ENCODE measurements at regions not wholly inside any gene's neighbourhood (a gene's known extent, or its start where the extent isn't known, plus 50 kb on each side); places are given as distances from the start of the nearest gene placed in this dataset.
"Not testable (repeated sequence)": the region's sequence is repeated elsewhere in the genome, so short reads cannot be mapped to it uniquely, and the experiment has no call there.

DNA sequence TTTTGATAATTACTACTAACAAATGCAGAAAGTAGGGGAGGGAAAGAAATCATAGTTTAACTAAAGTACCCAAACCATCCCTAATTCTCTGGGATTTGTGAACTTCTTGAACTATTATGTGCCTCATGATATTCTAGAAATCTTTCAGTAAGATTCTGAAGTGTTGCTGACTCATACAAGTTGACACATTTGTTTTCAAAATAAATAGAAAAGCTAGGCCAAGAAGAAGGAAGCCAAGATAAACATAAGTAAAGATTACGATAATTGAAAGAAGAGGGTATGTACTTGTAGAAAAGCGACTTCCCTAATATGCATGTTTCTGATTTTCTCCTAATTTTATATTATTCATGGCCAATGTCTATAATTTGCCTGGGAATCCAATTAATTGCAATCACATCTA is 140.7 kb downstream of the TMSB4Y start:
- no peaks in the 10 kb centered on the region for H3K4me1 ChIP-seq (ENCODE audit: control insufficient read depth, insufficient read depth, low read length, poor library complexity, severe bottlenecking)
- no peak overlapping the region for H3K4me3 ChIP-seq (ENCODE audit: extremely low read depth, insufficient read depth, low read length, poor library complexity, severe bottlenecking)
- H3K9me3 ChIP-seq (ENCODE audit: control insufficient read depth, low read length): no peaks in the 10 kb centered on the region
- no CpG with 5 or more reads among the region's 2 CpGs for WGBS, 2 experiments (ENCODE audit: insufficient coverage in 2 of 2)
- no peak overlapping the region for H3K27ac ChIP-seq (ENCODE audit: low read depth, low read length, severe bottlenecking)
- H3K36me3 ChIP-seq (ENCODE audit: control insufficient read depth, insufficient read depth, low read length): no peaks in the 10 kb centered on the region

GRCh38 chrY:13845276-13845675 is 141.0 kb downstream of the VCY start:
- no peak overlapping the region for H3K4me3 ChIP-seq (ENCODE audit: extremely low read depth, insufficient read depth, low read length, poor library complexity, severe bottlenecking)
- H3K27ac ChIP-seq (ENCODE audit: low read depth, low read length, severe bottlenecking): no peak overlapping the region
- H3K4me1 ChIP-seq (ENCODE audit: control insufficient read depth, insufficient read depth, low read length, poor library complexity, severe bottlenecking): no peaks in the 10 kb centered on the region
- no peaks in the 10 kb centered on the region for H3K36me3 ChIP-seq (ENCODE audit: control insufficient read depth, insufficient read depth, low read length)
- H3K9me3 ChIP-seq (ENCODE audit: control insufficient read depth, low read length): no peaks in the 10 kb centered on the region

DNA sequence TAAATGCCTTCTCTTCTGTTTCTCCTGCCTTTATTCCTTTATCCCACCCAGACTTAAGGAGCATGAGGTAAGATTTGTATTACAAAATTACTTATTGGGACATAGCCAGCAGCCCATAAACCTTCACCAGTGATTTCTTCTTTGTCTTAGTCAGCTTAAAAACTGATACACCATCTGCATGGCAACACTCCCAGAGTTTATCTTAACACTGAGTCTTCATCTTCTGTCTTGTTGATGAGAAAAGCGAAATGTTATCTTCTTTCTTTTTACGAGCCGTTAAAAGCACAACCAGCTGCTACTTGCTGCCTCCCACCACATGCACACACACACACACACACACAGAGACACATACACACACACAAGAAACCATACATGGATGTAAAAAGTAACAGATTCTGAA is 116.7 kb downstream of the VCY start:
- WGBS, 2 experiments (ENCODE audit: insufficient coverage in 2 of 2): no CpG with 5 or more reads among the region's 3 CpGs
- no peaks in the 10 kb centered on the region for H3K36me3 ChIP-seq (ENCODE audit: control insufficient read depth, insufficient read depth, low read length)

DNA sequence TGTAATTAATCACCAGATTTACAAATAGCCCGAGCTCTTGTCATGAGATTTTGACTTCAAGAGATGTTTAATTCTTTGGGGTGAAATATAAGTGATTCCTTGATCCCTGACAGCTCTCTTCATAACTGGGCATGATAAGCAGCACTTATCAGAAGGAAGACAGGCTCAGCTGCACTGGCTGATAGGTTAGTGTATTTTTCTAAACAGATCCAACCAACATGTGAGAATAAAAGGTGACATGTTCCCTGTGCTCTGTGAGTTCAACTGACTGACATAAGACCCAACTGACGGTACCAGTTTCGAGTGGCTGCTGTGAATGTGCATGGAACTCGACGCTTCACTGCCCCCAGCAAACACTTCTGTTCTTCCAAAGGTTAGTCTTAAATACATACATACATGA is 114.8 kb downstream of the VCY start:
- Histone ChIP-seq H3K36me3 (ENCODE audit: control insufficient read depth, insufficient read depth, low read length) (no peaks in the 10 kb centered on the region), H3K4me3 (ENCODE audit: extremely low read depth, insufficient read depth, low read length, poor library complexity, severe bottlenecking) (no peak overlapping the region), H3K9me3 (ENCODE audit: control insufficient read depth, low read length) (no peaks in the 10 kb centered on the region), H3K27ac (ENCODE audit: low read depth, low read length, severe bottlenecking) (no peak overlapping the region), H3K4me1 (ENCODE audit: control insufficient read depth, insufficient read depth, low read length, poor library complexity, severe bottlenecking) (no peaks in the 10 kb centered on the region)
- WGBS, 2 experiments (ENCODE audit: insufficient coverage in 2 of 2): no CpG with 5 or more reads among the region's 5 CpGs

More for the DNA sequence above, 116.7 kb downstream of the VCY start:
- no peak overlapping the region for H3K27ac ChIP-seq (ENCODE audit: low read depth, low read length, severe bottlenecking)
- H3K9me3 ChIP-seq (ENCODE audit: control insufficient read depth, low read length): no peaks in the 10 kb centered on the region
- no peak overlapping the region for H3K4me3 ChIP-seq (ENCODE audit: extremely low read depth, insufficient read depth, low read length, poor library complexity, severe bottlenecking)
- H3K4me1 ChIP-seq (ENCODE audit: control insufficient read depth, insufficient read depth, low read length, poor library complexity, severe bottlenecking): no peaks in the 10 kb centered on the region

DNA sequence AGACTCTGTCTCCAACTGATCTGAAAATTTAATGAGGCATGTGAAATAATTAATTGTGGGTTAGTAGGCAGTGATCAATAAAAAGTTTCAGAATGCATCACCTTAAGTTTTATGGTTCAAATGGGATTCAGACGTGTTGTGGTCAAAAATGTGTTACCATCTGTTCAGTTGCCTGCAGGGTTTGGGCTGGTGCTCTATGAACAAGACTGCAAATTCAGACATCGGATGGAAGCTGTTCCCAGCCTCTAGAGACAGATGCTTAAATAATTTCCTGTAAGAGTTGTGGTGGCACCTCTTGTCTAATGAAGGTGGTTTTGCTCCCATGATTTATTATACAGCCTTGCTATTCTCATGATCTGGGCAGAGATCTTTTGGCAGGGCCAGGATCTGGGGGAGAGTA is 113.6 kb downstream of the VCY start:
- Histone ChIP-seq H3K4me3 (ENCODE audit: extremely low read depth, insufficient read depth, low read length, poor library complexity, severe bottlenecking) (no peak overlapping the region), H3K4me1 (ENCODE audit: control insufficient read depth, insufficient read depth, low read length, poor library complexity, severe bottlenecking) (no peaks in the 10 kb centered on the region), H3K27ac (ENCODE audit: low read depth, low read length, severe bottlenecking) (no peak overlapping the region), H3K9me3 (ENCODE audit: control insufficient read depth, low read length) (no peaks in the 10 kb centered on the region), H3K36me3 (ENCODE audit: control insufficient read depth, insufficient read depth, low read length) (no peaks in the 10 kb centered on the region)
- WGBS, 2 experiments (ENCODE audit: insufficient coverage in 2 of 2): 78% methylated on average over 1 of the region's 2 CpGs; no CpG with 5 or more reads in 1 of the 2 experiments

DNA sequence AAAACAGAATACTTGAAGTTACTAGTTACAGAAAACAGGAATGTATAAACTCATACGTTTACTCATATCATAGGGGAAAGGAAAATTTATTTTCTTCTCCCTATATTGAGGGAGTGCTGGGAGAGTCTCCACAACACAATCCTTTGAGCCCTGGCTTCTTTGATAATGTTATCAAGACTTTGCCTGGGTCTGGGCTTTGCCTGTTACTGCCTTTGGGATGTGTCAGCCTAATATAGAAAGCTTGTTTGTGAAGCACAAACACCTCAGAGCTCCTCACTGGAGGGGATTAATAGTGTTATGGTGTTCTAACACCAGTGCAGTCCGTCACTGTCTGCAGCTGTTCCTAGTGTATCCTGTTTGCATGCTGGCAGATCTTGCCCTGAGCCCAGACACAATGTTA is 107.8 kb downstream of the VCY start:
- H3K36me3 ChIP-seq (ENCODE audit: control insufficient read depth, insufficient read depth, low read length): no peaks in the 10 kb centered on the region
- WGBS, 2 experiments (ENCODE audit: insufficient coverage in 2 of 2): no CpG with 5 or more reads among the region's 2 CpGs
- no peak overlapping the region for H3K4me3 ChIP-seq (ENCODE audit: extremely low read depth, insufficient read depth, low read length, poor library complexity, severe bottlenecking)
- H3K27ac ChIP-seq (ENCODE audit: low read depth, low read length, severe bottlenecking): peak overlapping the region; percentile 41
- H3K4me1 ChIP-seq (ENCODE audit: control insufficient read depth, insufficient read depth, low read length, poor library complexity, severe bottlenecking): no peaks in the 10 kb centered on the region
- no peaks in the 10 kb centered on the region for H3K9me3 ChIP-seq (ENCODE audit: control insufficient read depth, low read length)

DNA sequence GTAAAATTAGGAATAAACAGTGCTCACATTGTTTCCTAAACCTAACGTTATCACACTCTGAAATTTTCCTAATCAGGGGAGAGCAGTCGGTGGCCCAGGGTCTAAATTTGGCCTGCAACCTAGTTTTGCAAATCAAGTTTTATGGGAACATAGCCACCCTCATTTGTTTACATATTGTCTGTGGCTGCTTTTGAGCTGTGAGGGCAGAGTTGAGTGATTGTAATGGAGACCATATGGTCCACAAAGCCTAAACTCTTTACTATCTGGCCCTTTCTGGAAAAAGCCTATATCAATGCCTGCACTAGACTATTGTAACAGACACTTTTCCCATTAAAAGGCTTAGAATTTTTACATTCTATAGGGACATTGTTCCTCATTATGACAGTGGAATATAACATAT is 105.2 kb downstream of the VCY start:
- no peak overlapping the region for H3K27ac ChIP-seq (ENCODE audit: low read depth, low read length, severe bottlenecking)
- H3K36me3 ChIP-seq (ENCODE audit: control insufficient read depth, insufficient read depth, low read length): no peaks in the 10 kb centered on the region
- no peaks in the 10 kb centered on the region for H3K4me1 ChIP-seq (ENCODE audit: control insufficient read depth, insufficient read depth, low read length, poor library complexity, severe bottlenecking)
- 80% methylated on average over 1 of the region's 2 CpGs; no CpG with 5 or more reads in 1 of the 2 experiments for WGBS, 2 experiments (ENCODE audit: insufficient coverage in 2 of 2)
- no peak overlapping the region for H3K4me3 ChIP-seq (ENCODE audit: extremely low read depth, insufficient read depth, low read length, poor library complexity, severe bottlenecking)
- H3K9me3 ChIP-seq (ENCODE audit: control insufficient read depth, low read length): no peaks in the 10 kb centered on the region

GRCh38 chrY:13882829-13883228 is 103.4 kb downstream of the VCY start:
- Histone ChIP-seq H3K4me3 (ENCODE audit: extremely low read depth, insufficient read depth, low read length, poor library complexity, severe bottlenecking) (no peak overlapping the region), H3K36me3 (ENCODE audit: control insufficient read depth, insufficient read depth, low read length) (no peaks in the 10 kb centered on the region), H3K27ac (ENCODE audit: low read depth, low read length, severe bottlenecking) (no peak overlapping the region), H3K4me1 (ENCODE audit: control insufficient read depth, insufficient read depth, low read length, poor library complexity, severe bottlenecking) (no peaks in the 10 kb centered on the region), H3K9me3 (ENCODE audit: control insufficient read depth, low read length) (no peaks in the 10 kb centered on the region)
- no CpG with 5 or more reads among the region's 5 CpGs for WGBS, 2 experiments (ENCODE audit: insufficient coverage in 2 of 2)

DNA sequence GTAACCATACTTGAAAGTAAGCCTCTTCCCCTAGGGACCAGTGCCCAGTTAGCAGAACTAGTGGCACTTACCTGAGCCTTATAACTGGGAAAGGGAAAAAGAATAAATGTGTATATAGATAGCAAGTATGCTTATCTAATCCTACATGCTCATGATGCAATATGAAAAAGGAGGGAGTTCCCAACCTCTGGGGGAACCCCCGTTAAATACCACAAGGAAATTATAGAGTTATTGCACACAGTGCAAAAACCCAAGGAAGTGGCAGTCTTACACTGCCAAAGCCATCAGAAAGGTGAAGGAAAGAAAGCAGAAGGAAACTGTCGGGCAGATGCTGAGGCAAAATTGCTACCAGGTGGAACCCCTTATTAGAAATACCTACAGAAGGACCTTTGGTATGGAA is 92.2 kb downstream of the VCY start:
- no CpG with 5 or more reads among the region's 2 CpGs for WGBS, 2 experiments (ENCODE audit: insufficient coverage in 2 of 2)
- H3K36me3 ChIP-seq (ENCODE audit: control insufficient read depth, insufficient read depth, low read length); H3K4me3 ChIP-seq (ENCODE audit: extremely low read depth, insufficient read depth, low read length, poor library complexity, severe bottlenecking); H3K9me3 ChIP-seq (ENCODE audit: control insufficient read depth, low read length); H3K27ac ChIP-seq (ENCODE audit: low read depth, low read length, severe bottlenecking); H3K4me1 ChIP-seq (ENCODE audit: control insufficient read depth, insufficient read depth, low read length, poor library complexity, severe bottlenecking): not testable (repeated sequence)

GRCh38 chrY:13907736-13908135 is 78.5 kb downstream of the VCY start:
- H3K9me3 ChIP-seq (ENCODE audit: control insufficient read depth, low read length): no peaks in the 10 kb centered on the region
- no peak overlapping the region for H3K4me3 ChIP-seq (ENCODE audit: extremely low read depth, insufficient read depth, low read length, poor library complexity, severe bottlenecking)
- H3K27ac ChIP-seq (ENCODE audit: low read depth, low read length, severe bottlenecking): no peak overlapping the region
- H3K4me1 ChIP-seq (ENCODE audit: control insufficient read depth, insufficient read depth, low read length, poor library complexity, severe bottlenecking): no peaks in the 10 kb centered on the region
- no peaks in the 10 kb centered on the region for H3K36me3 ChIP-seq (ENCODE audit: control insufficient read depth, insufficient read depth, low read length)

DNA sequence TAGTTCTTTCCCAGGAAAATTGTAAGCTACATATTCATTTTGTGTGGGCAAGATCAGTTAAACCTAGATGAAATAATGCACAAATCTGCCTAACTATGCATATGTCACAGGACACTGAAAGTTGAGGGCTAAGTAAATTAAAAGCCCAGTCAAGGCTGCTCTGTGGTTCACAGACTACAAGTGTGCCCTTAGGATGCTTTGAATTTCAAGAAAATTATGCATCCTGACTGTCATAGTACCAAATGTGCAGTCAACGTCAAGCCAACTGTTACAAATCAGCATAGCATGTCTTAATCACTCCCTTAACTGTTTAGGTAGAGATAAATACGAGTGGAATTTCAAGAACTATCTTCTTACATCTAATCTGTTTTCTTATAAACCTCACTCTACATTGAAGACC is 55.8 kb downstream of the VCY start:
- H3K4me3 ChIP-seq (ENCODE audit: extremely low read depth, insufficient read depth, low read length, poor library complexity, severe bottlenecking); H3K4me1 ChIP-seq (ENCODE audit: control insufficient read depth, insufficient read depth, low read length, poor library complexity, severe bottlenecking); H3K36me3 ChIP-seq (ENCODE audit: control insufficient read depth, insufficient read depth, low read length); H3K9me3 ChIP-seq (ENCODE audit: control insufficient read depth, low read length); H3K27ac ChIP-seq (ENCODE audit: low read depth, low read length, severe bottlenecking): not testable (repeated sequence)
- WGBS, 2 experiments (ENCODE audit: insufficient coverage in 2 of 2): no CpG with 5 or more reads among the region's 2 CpGs
